GM12891 (cell line): ENCODE measurements at regions not wholly inside any gene's neighbourhood (a gene's known extent, or its start where the extent isn't known, plus 50 kb on each side); places are given as distances from the start of the nearest gene placed in this dataset.

Experiments
- PAX5 ChIP-seq: IDR thresholded peaks from 2 replicates; pipeline ENCODE4 v1.6.1; 2011; ENCODE audit warnings: low read length, moderate library complexity, mild to moderate bottlenecking; ENCODE audit not compliant: insufficient read depth, severe bottlenecking
- POLR2A ChIP-seq: IDR thresholded peaks from 2 replicates; pipeline ENCODE4 v1.6.1; 2011; ENCODE audit warnings: low read depth, low read length, control low read depth
- POLR2AphosphoS5 ChIP-seq: IDR thresholded peaks from 2 replicates; pipeline ENCODE4 v1.6.1; 2011; ENCODE audit warnings: low read depth, low read length, control low read depth
- TAF1 ChIP-seq: IDR thresholded peaks from 2 replicates; pipeline ENCODE4 v1.6.1; 2011; ENCODE audit warnings: low read depth, low read length, control low read depth

DNA sequence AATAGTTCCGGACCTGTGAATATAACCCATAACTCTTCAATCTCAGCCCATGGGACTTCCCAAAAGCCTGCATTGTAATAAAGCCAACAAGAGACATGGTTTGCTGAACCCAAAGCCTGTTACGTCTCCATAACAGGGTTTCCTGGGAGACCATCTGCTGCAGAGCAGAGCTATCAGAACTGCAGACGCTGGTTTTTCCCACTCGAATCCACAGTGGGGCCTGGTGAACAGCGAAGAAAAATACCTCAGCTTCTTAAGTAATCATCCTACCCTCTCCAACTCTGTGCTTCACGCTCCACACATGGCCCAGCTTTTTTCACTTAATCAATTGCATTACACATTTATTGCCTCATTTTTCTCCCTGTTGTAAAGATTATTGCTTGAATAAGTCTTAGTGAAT lies 409.5 kb upstream of the GRIA1 start:
- TF ChIP-seq TAF1 (no peak), POLR2A (no peak), PAX5 (no peak), POLR2AphosphoS5 (no peak)
